Heart left ventricle (tissue), 16 donors: ENCODE measurements at regions not wholly inside any gene's neighbourhood (a gene's known extent, or its start where the extent isn't known, plus 50 kb on each side); places are given as distances from the start of the nearest gene placed in this dataset.
A peak's percentile ranks its signal among the peaks of the same experiment; 100 is the strongest.

Source experiments
- ATAC-seq, 4 donors: fragments of 200-7000 bp; cut with Tn5 transposase; one replicate each; pipeline ENCODE4 v1.9.1; 2020 to 2022; ENCODE audit warnings: moderate library complexity in 4 of 4, mild to moderate bottlenecking in 3 of 4, moderate number of reproducible peaks in 1 of 4
- DNase-seq, 5 donors: peaks; one replicate each; pipeline ENCODE4 v3.0.0-alpha.2; 2020
- H3K27ac ChIP-seq, 12 donors: fragments of 200-600 bp; sonication (generic) in 4 of 12; one replicate each; pipeline versions ENCODE4 v1.5.0 to v1.8.0; 2016 to 2022; ENCODE audit warnings: mild to moderate bottlenecking in 2 of 12
- H3K27me3 ChIP-seq, 9 donors: fragments of 200-600 bp; sonication (generic) in 2 of 9; one replicate each; pipeline versions ENCODE4 v1.5.1 to v1.8.0; 2016 to 2022; ENCODE audit warnings: mild to moderate bottlenecking in 3 of 9
- H3K36me3 ChIP-seq, 9 donors: fragments of 200-600 bp; sonication (generic) in 2 of 9; one replicate each; pipeline versions ENCODE4 v1.5.0 to v1.8.0; 2018 to 2022; ENCODE audit warnings: mild to moderate bottlenecking in 2 of 9
- H3K4me1 ChIP-seq, 12 donors: fragments of 200-600 bp; sonication (generic) in 4 of 12; one replicate each; pipeline versions ENCODE4 v1.5.0 to v1.8.0; 2016 to 2022; ENCODE audit warnings: mild to moderate bottlenecking in 3 of 12
- H3K4me3 ChIP-seq, 12 donors: fragments of 200-600 bp; sonication (generic) in 4 of 12; one replicate each; pipeline versions ENCODE4 v1.5.0 to v1.8.0; 2017 to 2022; ENCODE audit warnings: mild to moderate bottlenecking in 9 of 12, moderate library complexity in 4 of 12
- H3K9me3 ChIP-seq, 12 donors: fragments of 200-600 bp; sonication (generic) in 4 of 12; one replicate each; pipeline versions ENCODE4 v1.5.0 to v1.8.0; 2016 to 2022; ENCODE audit warnings: mild to moderate bottlenecking in 1 of 12
- POLR2A ChIP-seq, 2 donors: fragments of 450-650 bp; IDR thresholded peaks; one replicate each; pipeline ENCODE4 v1.6.1; 2017; ENCODE audit warnings: antibody characterized with exemption in 2 of 2, mild to moderate bottlenecking in 2 of 2, moderate library complexity in 2 of 2
- WGBS, 4 donors: extraction: QIAGEN DNeasy Blood & Tissue Kit in 2 of 4; methylation state at CpG; one replicate each; pipeline versions ENCODE4 v1.1.5 to v1.1.7; 2013 to 2018; 5-methylcytosine and 5-hydroxymethylcytosine counted together
- intact Hi-C, 10 donors: fragments of 100-400 bp; cut with DNase I; formaldehyde crosslinking; loops; one replicate each; pipeline versions ENCODE4 v1.11.1 to v1.14.2; 2022
- TF ChIP-seq, protein P1 (sequence below), 12 donors: fragments of 200-600 bp; sonication (generic) in 4 of 12; IDR thresholded peaks; one replicate each; pipeline versions ENCODE4 v1.5.0 to v1.8.0; 2018 to 2022; ENCODE audit warnings: antibody characterized with exemption in 12 of 12, mild to moderate bottlenecking in 5 of 12
- donor health status: ischemic (EF 13 %, LVEDD 7.1; RV severe dilation, severe dysfunction).
- donor health status: healthy with polysubstance abuse.
- donor health status: DM: no; HTN: yes; CAD: no.
- donor health status: DM: no; HTN: no; CAD: no.
- donor health status: ischemic (EF 25% LVEDD 6.9; RV normal size, moderate dysfunction).
- donor health status: ischemic (EF 25% LVEDD 5.7; RV mildly dilated, moderate dysfunction).
- donor health status: healthy.
- donor health status: DM: yes; HTN: yes; CAD: no.
- donor health status: ischemic (EF 35%, LVEDD 5.7; RV mildly dilated, moderate dysfunction).
- donor health status: nonischemic (EF 11% LVEDD 7.7; RV severe dilation, severe dysfunction).
- donor health status: DM: yes; HTN: yes; CAD: no.
- donor health status: PGD.
- donor health status: ischemic (EF 29% LVEDD 5.4; RV normal size, mild dysfunction).
- donor health status: nonischemic (EF 23%, LVEDD 6.1; RV moderate dilation, normal function).

DNA sequence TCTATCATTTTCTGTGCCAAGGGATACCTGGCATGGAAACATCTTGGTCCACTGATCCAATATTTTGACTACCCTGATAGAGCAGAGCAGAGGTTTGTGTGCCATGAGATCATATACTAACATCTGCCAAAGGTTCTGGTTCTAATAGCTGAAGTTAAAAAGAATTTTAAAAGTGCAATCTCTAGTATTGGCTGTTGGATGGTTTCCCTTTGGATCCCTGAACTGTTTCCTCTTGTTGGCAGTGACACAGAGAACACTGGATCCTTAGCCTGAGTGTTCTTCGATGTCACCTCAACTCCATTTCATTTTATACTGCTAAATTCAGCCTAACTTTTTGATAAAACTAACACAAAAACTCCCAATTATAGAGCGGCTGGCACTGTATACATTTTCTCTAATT lies 169.3 kb upstream of the FBXO11 start:
- H3K36me3 ChIP-seq: no peaks in the 10 kb centered on the region
- H3K27me3 ChIP-seq: no peaks in the 10 kb centered on the region
- peaks cover 0 to 2% (median 0%) of the 10 kb centered on the region in 12 donors for H3K4me1 ChIP-seq
- H3K4me3 ChIP-seq: no peak overlapping the region
- 81 to 94% (median 82%) methylated on average over 2 of the region's 2 CpGs for WGBS, 4 donors
- ATAC-seq: no peak
- no peak for DNase-seq
- no peaks in the 10 kb centered on the region for H3K9me3 ChIP-seq
- no peak overlapping the region for H3K27ac ChIP-seq
- TF ChIP-seq, protein P1, sequence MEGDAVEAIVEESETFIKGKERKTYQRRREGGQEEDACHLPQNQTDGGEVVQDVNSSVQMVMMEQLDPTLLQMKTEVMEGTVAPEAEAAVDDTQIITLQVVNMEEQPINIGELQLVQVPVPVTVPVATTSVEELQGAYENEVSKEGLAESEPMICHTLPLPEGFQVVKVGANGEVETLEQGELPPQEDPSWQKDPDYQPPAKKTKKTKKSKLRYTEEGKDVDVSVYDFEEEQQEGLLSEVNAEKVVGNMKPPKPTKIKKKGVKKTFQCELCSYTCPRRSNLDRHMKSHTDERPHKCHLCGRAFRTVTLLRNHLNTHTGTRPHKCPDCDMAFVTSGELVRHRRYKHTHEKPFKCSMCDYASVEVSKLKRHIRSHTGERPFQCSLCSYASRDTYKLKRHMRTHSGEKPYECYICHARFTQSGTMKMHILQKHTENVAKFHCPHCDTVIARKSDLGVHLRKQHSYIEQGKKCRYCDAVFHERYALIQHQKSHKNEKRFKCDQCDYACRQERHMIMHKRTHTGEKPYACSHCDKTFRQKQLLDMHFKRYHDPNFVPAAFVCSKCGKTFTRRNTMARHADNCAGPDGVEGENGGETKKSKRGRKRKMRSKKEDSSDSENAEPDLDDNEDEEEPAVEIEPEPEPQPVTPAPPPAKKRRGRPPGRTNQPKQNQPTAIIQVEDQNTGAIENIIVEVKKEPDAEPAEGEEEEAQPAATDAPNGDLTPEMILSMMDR (IDR thresholded peaks at IDR 0.05): no peak
- no peak for TF ChIP-seq POLR2A (IDR thresholded peaks at IDR 0.05)
- intact Hi-C loops: no loop called here

DNA sequence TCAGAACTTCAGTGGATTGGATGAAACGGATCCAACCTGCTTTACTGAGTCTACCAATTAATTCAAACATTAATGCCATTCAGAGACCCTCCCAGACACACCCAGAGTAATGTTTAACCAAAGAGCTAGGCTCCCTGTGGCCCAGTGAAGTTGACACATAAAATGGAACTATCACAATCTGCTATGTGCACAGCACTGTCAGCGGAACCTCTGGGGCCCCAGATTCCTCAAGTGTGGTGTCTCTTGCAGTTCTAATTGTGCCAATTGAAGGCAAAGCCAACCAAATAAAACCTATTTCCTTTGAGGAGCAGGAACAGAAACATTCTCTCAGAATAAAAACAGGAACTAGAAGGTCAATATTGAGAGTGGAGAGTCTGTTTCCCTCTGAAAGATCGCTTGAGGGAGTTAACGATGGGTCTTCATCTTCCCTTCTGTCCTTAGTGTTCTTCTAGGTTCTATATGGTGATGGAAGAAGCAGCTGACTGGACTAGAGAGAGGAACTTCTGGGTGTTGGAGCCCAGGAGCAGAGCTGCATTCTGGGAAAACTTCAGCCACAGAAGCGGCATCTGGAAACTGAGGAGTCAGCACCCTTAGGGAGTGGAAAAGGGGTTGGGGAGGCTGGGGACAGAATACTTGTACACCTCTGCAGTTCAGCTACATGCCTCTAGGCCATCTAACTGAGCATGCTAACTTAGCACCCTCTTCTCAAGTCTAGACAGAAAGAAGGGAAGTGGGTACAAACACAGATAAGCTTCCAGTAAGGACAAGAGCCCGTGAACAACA lies 174.4 kb upstream of the FBXO11 start:
- intact Hi-C loops: no loop called here
- WGBS, 4 donors: 83 to 85% (median 85%) methylated on average over 6 of the region's 6 CpGs
- H3K36me3 ChIP-seq: no peaks in the 10 kb centered on the region
- H3K4me3 ChIP-seq: no peak overlapping the region
- H3K27ac ChIP-seq: peak overlapping the region in 1 of 12 donors; percentile 7
- ATAC-seq (peak in 3 of 4 donors; percentile 20 to 66 (median 62)), DNase-seq (peak in 1 of 5 donors; percentile 47)
- H3K4me1 ChIP-seq: peaks cover 0 to 11% (median 0%) of the 10 kb centered on the region in 12 donors
- H3K9me3 ChIP-seq: no peaks in the 10 kb centered on the region
- H3K27me3 ChIP-seq: no peaks in the 10 kb centered on the region
- no peak for TF ChIP-seq POLR2A (IDR thresholded peaks at IDR 0.05)
- TF ChIP-seq, protein P1 (IDR thresholded peaks at IDR 0.05): no peak

DNA sequence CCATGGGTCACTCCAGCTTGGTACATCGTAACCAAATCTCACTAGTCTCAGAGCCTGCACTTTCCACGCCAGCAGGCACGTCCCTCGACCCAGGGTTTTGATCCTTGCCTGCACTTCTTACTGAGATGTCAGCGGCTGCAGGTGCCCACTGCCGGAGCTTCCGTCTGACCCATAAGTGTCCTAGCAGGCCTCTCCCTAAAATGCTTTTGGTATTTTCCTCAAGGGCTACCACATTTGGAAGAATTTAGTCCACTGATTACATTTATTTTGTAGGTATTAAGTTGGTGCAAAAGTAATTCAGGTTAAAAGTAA lies 175.0 kb upstream of the FBXO11 start:
- TF ChIP-seq, protein P1 (IDR thresholded peaks at IDR 0.05): no peak
- no peak for TF ChIP-seq POLR2A (IDR thresholded peaks at IDR 0.05)
- Histone ChIP-seq H3K9me3 (no peaks in the 10 kb centered on the region), H3K4me1 (peaks cover 0 to 11% (median 0%) of the 10 kb centered on the region in 12 donors), H3K36me3 (no peaks in the 10 kb centered on the region), H3K27me3 (no peaks in the 10 kb centered on the region), H3K27ac (no peak overlapping the region), H3K4me3 (no peak overlapping the region)
- ATAC-seq: no peak
- no peak for DNase-seq
- intact Hi-C loops: no loop called here
- WGBS, 4 donors: 69 to 89% (median 77%) methylated on average over 7 of the region's 7 CpGs

DNA sequence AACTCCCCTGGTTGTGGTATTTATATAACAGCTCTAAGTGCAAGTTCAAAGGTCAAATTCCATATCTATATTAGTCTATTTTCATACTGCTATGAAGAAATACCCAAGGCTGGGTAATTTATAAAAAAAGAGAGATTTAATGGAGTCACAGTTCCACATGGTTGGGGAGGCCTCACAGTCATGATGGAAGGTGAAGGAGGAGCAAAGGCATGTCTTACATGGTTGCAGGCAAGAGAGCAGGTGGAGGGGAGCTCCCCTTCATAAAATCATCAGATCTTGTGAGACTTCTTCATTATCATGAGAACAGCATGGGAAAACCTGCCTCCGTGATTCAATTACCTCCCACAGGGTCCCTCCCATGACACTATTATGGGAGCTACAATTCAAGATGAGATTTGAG lies 179.6 kb upstream of the FBXO11 start:
- Histone ChIP-seq H3K27me3 (no peaks in the 10 kb centered on the region), H3K9me3 (peaks cover 0 to 8% (median 3%) of the 10 kb centered on the region in 12 donors), H3K4me1 (peaks cover 0 to 6% (median 0%) of the 10 kb centered on the region in 12 donors), H3K36me3 (no peaks in the 10 kb centered on the region), H3K27ac (no peak overlapping the region), H3K4me3 (no peak overlapping the region)
- no peak for ATAC-seq
- intact Hi-C loops: no loop called here
- WGBS, 4 donors: 84 to 100% (median 89%) methylated on average over 1 of the region's 1 CpG
- DNase-seq: no peak
- no peak for TF ChIP-seq POLR2A (IDR thresholded peaks at IDR 0.05)
- TF ChIP-seq, protein P1 (IDR thresholded peaks at IDR 0.05): no peak
